GM19351 (cell line): ENCODE measurements at regions not wholly inside any gene's neighbourhood (a gene's known extent, or its start where the extent isn't known, plus 50 kb on each side); places are given as distances from the start of the nearest gene placed in this dataset.
"Not testable (repeated sequence)": the region's sequence is repeated elsewhere in the genome, so short reads cannot be mapped to it uniquely, and the experiment has no call there.

Source experiments
- ATAC-seq: cut with Tn5 transposase; IDR thresholded peaks from one replicate; pipeline ENCODE4 v1.9.1; 2021; ENCODE audit warnings: mild to moderate bottlenecking, moderate library complexity; ENCODE audit not compliant: unreplicated experiment

- no peak for ATAC-seq
Observed at GRCh38 chr3:34570916-34571705, 772.7 kb downstream of the PDCD6IP start.

GRCh38 chr3:34571714-34572113, 773.3 kb downstream of the PDCD6IP start:
- ATAC-seq: no peak

GRCh38 chr3:34575776-34576175, 777.3 kb downstream of the PDCD6IP start:
- no peak for ATAC-seq

GRCh38 chr3:34582055-34582454, 783.6 kb downstream of the PDCD6IP start:
- no peak for ATAC-seq

- ATAC-seq: no peak
Observed at GRCh38 chr3:34583451-34583850, 785.0 kb downstream of the PDCD6IP start.

GRCh38 chr3:34584971-34585370, 786.5 kb downstream of the PDCD6IP start:
- ATAC-seq: no peak

GRCh38 chr3:34599595-34599994, 801.2 kb downstream of the PDCD6IP start:
- ATAC-seq: no peak

- no peak for ATAC-seq
Observed at GRCh38 chr3:34619990-34620389, 821.6 kb downstream of the PDCD6IP start.

GRCh38 chr3:34626699-34627098, 828.3 kb downstream of the PDCD6IP start:
- no peak for ATAC-seq

- ATAC-seq: no peak
Observed at GRCh38 chr3:34634939-34635338, 836.5 kb downstream of the PDCD6IP start.

- no peak for ATAC-seq
Observed at GRCh38 chr3:34635352-34635850, 837.0 kb downstream of the PDCD6IP start.

GRCh38 chr3:34646911-34647460, 848.6 kb downstream of the PDCD6IP start:
- no peak for ATAC-seq

GRCh38 chr3:34650131-34650530, 851.7 kb downstream of the PDCD6IP start:
- no peak for ATAC-seq

GRCh38 chr3:34668915-34669314, 870.5 kb downstream of the PDCD6IP start:
- no peak for ATAC-seq

GRCh38 chr3:34669490-34669889, 871.1 kb downstream of the PDCD6IP start:
- ATAC-seq: no peak

- ATAC-seq: no peak
Observed at GRCh38 chr3:34675383-34676120, 877.1 kb downstream of the PDCD6IP start.

- ATAC-seq: no peak
Observed at GRCh38 chr3:34676436-34676835, 878.0 kb downstream of the PDCD6IP start.

- ATAC-seq: no peak
Observed at GRCh38 chr3:34678575-34678974, 880.1 kb downstream of the PDCD6IP start.

- ATAC-seq: not testable (repeated sequence)
Observed at GRCh38 chr3:34679055-34679454, 880.6 kb downstream of the PDCD6IP start.

- no peak for ATAC-seq
Observed at GRCh38 chr3:34683851-34684250, 885.4 kb downstream of the PDCD6IP start.

- ATAC-seq: no peak
Observed at GRCh38 chr3:34686541-34686940, 888.1 kb downstream of the PDCD6IP start.

- ATAC-seq: no peak
Observed at GRCh38 chr3:34687671-34688070, 889.2 kb downstream of the PDCD6IP start.
